ENCODE measurements at regions not wholly inside any gene's neighbourhood (a gene's known extent, or its start where the extent isn't known, plus 50 kb on each side); places are given as distances from the start of the nearest gene placed in this dataset.

GRCh38 chr5:4643190-4643589 is 496.9 kb upstream of the ADAMTS16 start:
- Histone ChIP-seq H3K27ac (ENCODE audit: low read depth, low read length) (no peak overlapping the region), H3K36me3 (ENCODE audit: control insufficient read depth, insufficient read depth, low read length) (no peaks in the 10 kb centered on the region), H3K9me3 (ENCODE audit: control insufficient read depth, low read length) (no peaks in the 10 kb centered on the region), H3K9ac (ENCODE audit: extremely low read depth, low read length, poor library complexity, severe bottlenecking) (no peak overlapping the region), H3K4me3 (ENCODE audit: low read length) (no peak overlapping the region), H3K4me1 (ENCODE audit: control insufficient read depth, insufficient read depth, low read length) (no peaks in the 10 kb centered on the region), H3K27me3 (ENCODE audit: control insufficient read depth, insufficient read depth, low read length, poor library complexity, severe bottlenecking) (no peaks in the 10 kb centered on the region)
- no peak overlapping the region for H3K4me3 Mint-ChIP-seq
- H3K27me3 Mint-ChIP-seq (ENCODE audit: insufficient read depth), result no peaks in the 10 kb centered on the region
- peaks cover 3% of the 10 kb centered on the region for H3K9me3 Mint-ChIP-seq
- no peak for DNase-seq
- H3K4me1 Mint-ChIP-seq, result no peaks in the 10 kb centered on the region
- peak; percentile 60 for TF ChIP-seq CTCF (conservative IDR thresholded peaks at IDR 0.05)
- 94% methylated on average over 1 of the region's 2 CpGs; no CpG with 5 or more reads in 1 of the 2 experiments for WGBS, 2 experiments (ENCODE audit: insufficient coverage in 1 of 2, insufficient read length in 1 of 2)
- no peak overlapping the region for H3K27ac Mint-ChIP-seq
- no peaks in the 10 kb centered on the region for H3K36me3 Mint-ChIP-seq (ENCODE audit: low read depth)

- H3K9me3 Mint-ChIP-seq, result peaks cover 3% of the 10 kb centered on the region
- Histone ChIP-seq H3K27me3 (ENCODE audit: control insufficient read depth, insufficient read depth, low read length, poor library complexity, severe bottlenecking) (no peaks in the 10 kb centered on the region), H3K9ac (ENCODE audit: extremely low read depth, low read length, poor library complexity, severe bottlenecking) (no peak overlapping the region), H3K4me3 (ENCODE audit: low read length) (no peak overlapping the region), H3K27ac (ENCODE audit: low read depth, low read length) (no peak overlapping the region), H3K36me3 (ENCODE audit: control insufficient read depth, insufficient read depth, low read length) (no peaks in the 10 kb centered on the region), H3K9me3 (ENCODE audit: control insufficient read depth, low read length) (no peaks in the 10 kb centered on the region), H3K4me1 (ENCODE audit: control insufficient read depth, insufficient read depth, low read length) (no peaks in the 10 kb centered on the region)
- TF ChIP-seq CTCF (conservative IDR thresholded peaks at IDR 0.05), result no peak
- 95 to 97% methylated on average over 9 to 17 of the region's 17 CpGs for WGBS, 2 experiments (ENCODE audit: insufficient coverage in 1 of 2, insufficient read length in 1 of 2)
- no peak for DNase-seq
- no peak overlapping the region for H3K27ac Mint-ChIP-seq
- no peak overlapping the region for H3K4me3 Mint-ChIP-seq
- H3K4me1 Mint-ChIP-seq, result no peaks in the 10 kb centered on the region
- no peaks in the 10 kb centered on the region for H3K27me3 Mint-ChIP-seq (ENCODE audit: insufficient read depth)
- no peaks in the 10 kb centered on the region for H3K36me3 Mint-ChIP-seq (ENCODE audit: low read depth)
Measured at GRCh38 chr5:4643960-4644359, 496.2 kb upstream of the ADAMTS16 start.

- no peak overlapping the region for H3K27ac ChIP-seq (ENCODE audit: low read depth, low read length)
- no peaks in the 10 kb centered on the region for H3K36me3 Mint-ChIP-seq (ENCODE audit: low read depth)
- H3K27me3 Mint-ChIP-seq (ENCODE audit: insufficient read depth), result no peaks in the 10 kb centered on the region
- 86 to 97% methylated on average over 1 to 7 of the region's 8 CpGs for WGBS, 2 experiments (ENCODE audit: insufficient coverage in 1 of 2, insufficient read length in 1 of 2)
- no peak overlapping the region for H3K4me3 Mint-ChIP-seq
- no peak for DNase-seq
- no peak for TF ChIP-seq CTCF (conservative IDR thresholded peaks at IDR 0.05)
- H3K9me3 ChIP-seq (ENCODE audit: control insufficient read depth, low read length), result no peaks in the 10 kb centered on the region
- H3K4me1 Mint-ChIP-seq, result no peaks in the 10 kb centered on the region
- no peaks in the 10 kb centered on the region for H3K4me1 ChIP-seq (ENCODE audit: control insufficient read depth, insufficient read depth, low read length)
- no peak overlapping the region for H3K4me3 ChIP-seq (ENCODE audit: low read length)
- H3K9me3 Mint-ChIP-seq, result peaks cover 3% of the 10 kb centered on the region
- H3K27ac Mint-ChIP-seq, result no peak overlapping the region
- H3K27me3 ChIP-seq (ENCODE audit: control insufficient read depth, insufficient read depth, low read length, poor library complexity, severe bottlenecking), result no peaks in the 10 kb centered on the region
- H3K36me3 ChIP-seq (ENCODE audit: control insufficient read depth, insufficient read depth, low read length), result no peaks in the 10 kb centered on the region
- no peak overlapping the region for H3K9ac ChIP-seq (ENCODE audit: extremely low read depth, low read length, poor library complexity, severe bottlenecking)
Measured at GRCh38 chr5:4646715-4647375, 493.3 kb upstream of the ADAMTS16 start.

All from endodermal cell (in vitro differentiated cells).